Ramos (cell line): ENCODE measurements at regions not wholly inside any gene's neighbourhood (a gene's known extent, or its start where the extent isn't known, plus 50 kb on each side); places are given as distances from the start of the nearest gene placed in this dataset.
"Not testable (repeated sequence)": the region's sequence is repeated elsewhere in the genome, so short reads cannot be mapped to it uniquely, and the experiment has no call there.

Experiments
- in situ Hi-C: fragments of 300-500 bp; cut with MboI; formaldehyde crosslinking; loops from one replicate; pipeline ENCODE4 v1.14.3; 2022; ENCODE audit warnings: low sequenced_read_pairs; ENCODE audit not compliant: unreplicated experiment

GRCh38 chr5:82959466-82959865 lies 117.7 kb downstream of the TMEM167A start:
- in situ Hi-C loops = no loop called here

- in situ Hi-C loops = no loop called here
Measured at GRCh38 chr5:82956600-82956999, 120.6 kb downstream of the TMEM167A start.

- in situ Hi-C loops = no loop called here
Measured at GRCh38 chr5:82952326-82952725, 124.9 kb downstream of the TMEM167A start.

GRCh38 chr5:82944267-82944666 lies 132.9 kb downstream of the TMEM167A start:
- in situ Hi-C loops = not testable (repeated sequence)

- in situ Hi-C loops = no loop called here
Measured at GRCh38 chr5:82942083-82942881, 134.9 kb downstream of the TMEM167A start.

- in situ Hi-C loops = no loop called here
Measured at GRCh38 chr5:82938901-82939725, 138.1 kb downstream of the TMEM167A start.

- in situ Hi-C loops = not testable (repeated sequence)
Measured at GRCh38 chr5:82932473-82933220, 144.5 kb downstream of the TMEM167A start.

GRCh38 chr5:82931110-82931509 lies 146.1 kb downstream of the TMEM167A start:
- in situ Hi-C loops = no loop called here

GRCh38 chr5:82925061-82925411 lies 152.2 kb downstream of the TMEM167A start:
- in situ Hi-C loops = no loop called here

GRCh38 chr5:82924226-82925060 lies 152.8 kb downstream of the TMEM167A start:
- in situ Hi-C loops = no loop called here

- in situ Hi-C loops = no loop called here
Measured at GRCh38 chr5:82922086-82922734, 155.0 kb downstream of the TMEM167A start.

- in situ Hi-C loops = no loop called here
Measured at GRCh38 chr5:82918311-82919031, 158.7 kb downstream of the TMEM167A start.

- in situ Hi-C loops = no loop called here
Measured at GRCh38 chr5:82917584-82917983, 159.6 kb downstream of the TMEM167A start.

- in situ Hi-C loops = no loop called here
Measured at GRCh38 chr5:82913971-82914370, 163.2 kb downstream of the TMEM167A start.

- in situ Hi-C loops = no loop called here
Measured at GRCh38 chr5:82912462-82912861, 164.7 kb downstream of the TMEM167A start.

- in situ Hi-C loops = no loop called here
Measured at GRCh38 chr5:82911910-82912309, 165.3 kb downstream of the TMEM167A start.

GRCh38 chr5:82910905-82911304 lies 166.3 kb downstream of the TMEM167A start:
- in situ Hi-C loops = no loop called here

- in situ Hi-C loops = no loop called here
Measured at GRCh38 chr5:82910491-82910890, 166.7 kb downstream of the TMEM167A start.

- in situ Hi-C loops = no loop called here
Measured at GRCh38 chr5:82909771-82910170, 167.4 kb downstream of the TMEM167A start.
